NOMO-1 (cell line): ENCODE measurements at regions not wholly inside any gene's neighbourhood (a gene's known extent, or its start where the extent isn't known, plus 50 kb on each side); places are given as distances from the start of the nearest gene placed in this dataset.

Source experiments
- DNase-seq, 2 experiments: peaks; one replicate each; lab custom pipeline; 2025; ENCODE audit not compliant: unreplicated experiment in 2 of 2; lab: John Stamatoyannopoulos, UW

GRCh38 chr3:194801461-194802432 lies 116.1 kb downstream of the FAM43A start:
- no peak for DNase-seq

GRCh38 chr3:194804796-194805195 lies 119.1 kb downstream of the FAM43A start:
- no peak for DNase-seq

DNA sequence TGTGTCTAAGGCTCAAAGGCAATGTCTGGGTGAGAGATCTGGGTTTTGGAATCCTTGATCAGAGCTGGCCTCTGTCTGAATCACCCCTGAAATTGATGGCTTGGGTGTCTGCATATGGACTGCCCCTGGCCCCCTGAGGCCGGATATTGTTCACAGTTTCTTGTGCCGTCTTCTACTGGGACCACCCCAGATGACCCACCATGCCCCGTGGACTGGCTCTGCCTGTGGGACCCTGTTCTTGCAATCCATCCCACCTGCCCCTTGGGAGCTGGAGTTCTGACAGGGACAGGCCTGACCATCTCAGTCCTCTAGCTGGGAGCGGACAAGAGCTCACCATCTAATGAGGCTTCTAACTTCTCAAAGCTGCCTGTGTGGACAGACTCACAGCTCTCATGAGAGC lies 119.9 kb downstream of the FAM43A start:
- no peak for DNase-seq

DNA sequence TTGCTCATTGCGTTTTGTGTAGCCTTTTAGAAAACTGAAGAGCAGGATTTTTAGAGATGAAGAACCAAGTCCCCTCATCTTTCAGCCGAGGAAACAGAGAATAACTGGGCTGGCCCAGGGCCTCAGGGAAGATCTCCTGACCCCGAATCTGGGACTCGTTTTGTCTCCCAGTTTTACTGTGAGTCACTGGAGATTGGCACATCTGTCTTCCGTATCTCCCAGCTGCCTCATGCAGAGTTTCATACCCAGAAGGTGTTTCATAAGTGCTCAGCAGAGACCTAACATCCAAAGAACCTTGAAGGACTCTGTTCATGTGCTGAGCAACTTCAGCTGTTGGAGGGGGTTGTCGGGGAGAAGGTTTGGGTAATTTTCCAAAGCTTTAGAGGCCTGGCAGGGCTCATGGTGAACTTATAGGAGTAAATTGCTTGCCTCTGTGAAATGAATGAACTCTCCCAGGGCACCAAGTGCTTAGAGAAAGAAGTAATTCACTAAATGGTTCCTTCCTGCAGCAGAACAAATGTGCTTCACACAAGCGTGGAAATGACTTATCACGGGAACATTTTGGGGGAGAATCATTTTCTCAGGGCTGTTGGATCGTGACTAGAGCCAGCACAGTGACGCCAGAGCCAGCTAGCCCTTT lies 121.4 kb downstream of the FAM43A start:
- peak in 1 of 2 experiments; percentile 23 for DNase-seq

GRCh38 chr3:194808640-194809097 lies 123.0 kb downstream of the FAM43A start:
- DNase-seq = no peak

- no peak for DNase-seq
These were observed 123.7 kb downstream of the FAM43A start for GRCh38 chr3:194809382-194809781.

DNA sequence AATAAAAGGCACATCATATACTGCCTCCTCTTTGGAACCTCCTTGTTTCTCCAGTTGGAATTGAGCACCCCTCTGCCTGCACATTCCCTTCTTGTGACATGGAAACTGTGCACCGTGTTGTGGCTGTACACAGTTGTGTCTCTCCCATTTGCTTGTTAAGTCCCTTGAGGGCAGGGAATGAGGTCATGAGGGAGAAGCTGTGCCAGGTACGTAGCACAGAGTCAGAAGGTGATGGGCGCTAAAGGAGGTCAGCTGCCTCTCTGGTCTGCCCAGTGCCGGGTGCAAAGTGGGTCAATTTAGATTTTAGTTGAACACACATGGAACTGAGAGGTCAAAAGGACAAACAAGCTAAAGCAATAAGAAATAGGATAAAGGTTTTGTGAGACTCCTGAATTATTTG lies 124.4 kb downstream of the FAM43A start:
- no peak for DNase-seq

GRCh38 chr3:194811118-194811517 lies 125.4 kb downstream of the FAM43A start:
- DNase-seq = no peak

GRCh38 chr3:194812176-194812575 lies 126.5 kb downstream of the FAM43A start:
- no peak for DNase-seq

DNA sequence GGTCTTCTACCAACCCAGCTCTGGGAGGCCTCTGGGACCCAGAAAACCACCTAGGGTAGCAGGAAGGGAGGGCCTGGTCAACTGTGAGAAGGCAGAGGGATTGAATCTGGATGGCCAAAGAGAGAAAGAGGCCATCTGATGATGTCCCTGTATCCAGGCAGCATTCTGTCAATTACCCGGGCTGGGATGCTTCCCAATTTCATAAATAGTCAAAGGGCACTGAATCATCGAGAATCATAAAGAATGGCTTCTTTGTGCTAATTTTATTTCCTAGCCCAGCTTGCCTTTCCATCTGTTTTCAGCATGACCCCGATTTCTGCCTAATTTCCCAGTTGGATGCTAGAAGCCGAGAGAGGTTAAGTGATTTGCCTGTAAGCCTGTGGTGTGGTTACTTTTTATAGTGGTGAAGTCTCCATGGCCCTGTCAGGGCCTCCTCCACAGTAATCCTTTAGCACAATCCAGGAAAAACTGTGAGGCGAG lies 129.2 kb downstream of the FAM43A start:
- DNase-seq = no peak

- DNase-seq = no peak
These were observed 131.3 kb downstream of the FAM43A start for GRCh38 chr3:194816748-194817591.

DNA sequence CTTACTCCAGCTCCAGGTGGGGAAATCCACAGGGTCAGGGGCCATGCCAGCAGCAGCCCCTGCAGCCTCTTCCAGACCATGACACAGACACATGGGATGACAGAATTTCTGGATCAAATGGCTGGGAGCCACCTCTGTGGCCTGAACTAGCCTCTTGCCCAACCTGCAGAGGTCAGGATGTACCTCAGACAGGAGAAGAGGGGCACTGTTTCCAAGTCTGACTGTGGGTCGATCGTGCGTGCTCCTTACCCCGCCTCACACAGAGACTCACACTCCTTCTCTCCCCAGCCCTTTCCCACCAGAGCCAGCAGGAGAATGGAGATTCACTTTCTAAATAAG lies 131.9 kb downstream of the FAM43A start:
- DNase-seq = no peak

- no peak for DNase-seq
These were observed 132.3 kb downstream of the FAM43A start for GRCh38 chr3:194817936-194818335.

- no peak for DNase-seq
These were observed 138.4 kb downstream of the FAM43A start for GRCh38 chr3:194824100-194824499.

DNA sequence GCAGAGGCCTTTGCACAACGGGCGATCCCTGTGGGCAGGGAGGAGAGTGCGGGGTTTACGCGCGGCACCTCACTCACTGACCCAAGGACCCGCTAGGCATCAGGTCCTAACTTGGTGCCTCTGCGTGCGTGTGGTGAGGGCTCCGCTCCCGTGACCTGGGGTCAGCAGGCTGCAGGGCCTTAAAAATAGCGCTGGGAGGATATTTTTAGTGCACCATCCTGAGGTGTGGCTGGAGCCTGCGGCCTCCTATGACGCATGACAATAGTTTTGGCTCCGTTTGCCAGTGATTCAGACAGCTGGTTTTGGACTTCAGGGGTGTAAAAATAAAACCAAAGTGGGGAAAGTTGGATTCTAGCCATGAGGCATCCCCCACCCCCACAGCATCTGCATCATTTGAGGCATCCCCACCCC lies 139.0 kb downstream of the FAM43A start:
- DNase-seq = no peak

GRCh38 chr3:194826594-194826993 lies 140.9 kb downstream of the FAM43A start:
- no peak for DNase-seq

GRCh38 chr3:194827486-194827885 lies 141.8 kb downstream of the FAM43A start:
- DNase-seq = no peak

DNA sequence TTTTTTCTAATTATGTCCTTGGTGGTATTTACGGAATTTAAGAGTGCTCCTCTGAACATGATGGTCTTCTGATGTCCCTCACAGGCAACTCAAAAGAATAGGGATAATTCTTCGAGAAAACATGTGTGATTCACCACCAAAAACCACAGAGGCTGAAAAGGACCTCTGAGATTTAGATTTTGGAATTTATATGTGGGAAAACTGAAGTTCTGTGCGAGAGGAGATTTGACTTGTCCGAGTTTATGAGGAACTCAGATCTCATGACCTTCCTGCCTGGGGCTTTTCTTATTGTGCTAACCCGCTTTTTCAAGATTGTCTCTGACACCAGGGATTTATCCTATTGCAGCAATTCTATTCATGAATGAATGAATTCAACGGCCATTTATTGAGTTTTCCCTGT lies 142.4 kb downstream of the FAM43A start:
- no peak for DNase-seq

DNA sequence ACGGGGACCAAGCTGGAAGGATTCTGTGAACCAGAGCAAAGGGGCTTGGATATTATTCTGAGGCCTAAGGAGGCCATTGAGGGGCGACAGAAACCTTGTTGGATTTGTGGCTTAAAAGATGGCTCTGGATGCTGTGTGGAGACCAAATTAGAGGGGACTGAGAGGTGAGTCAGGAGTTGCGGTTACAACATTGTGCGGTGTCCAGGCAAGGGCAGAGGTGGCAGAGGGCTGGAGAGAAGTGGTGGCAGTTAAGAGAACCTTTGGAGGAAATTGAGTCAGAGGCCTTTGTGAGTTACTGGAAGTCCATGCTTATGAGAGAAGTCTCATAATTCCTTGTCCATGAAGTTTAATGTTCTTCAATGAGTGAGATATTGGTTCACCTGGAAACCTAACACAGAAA lies 143.2 kb downstream of the FAM43A start:
- no peak for DNase-seq

DNA sequence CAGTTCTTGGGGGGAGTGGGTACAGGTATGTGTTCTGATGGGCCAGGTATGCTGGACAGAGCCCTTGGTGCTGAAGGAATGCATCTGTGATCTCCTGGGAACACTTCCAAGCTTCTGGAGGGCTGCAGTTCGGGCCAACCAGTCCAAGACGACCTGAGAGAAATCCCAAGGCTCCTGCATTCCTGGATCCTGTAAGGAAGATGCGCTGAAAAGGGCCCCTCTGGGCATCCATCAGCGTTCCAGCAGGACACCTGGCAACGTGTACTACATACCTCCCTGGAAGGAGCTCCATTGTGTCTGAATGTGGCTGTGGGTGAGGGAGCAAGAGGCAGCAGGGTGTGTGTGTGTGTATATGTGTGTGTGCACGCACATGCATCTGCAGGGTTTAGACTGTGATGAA lies 144.7 kb downstream of the FAM43A start:
- DNase-seq = no peak

GRCh38 chr3:194830978-194831377 lies 145.3 kb downstream of the FAM43A start:
- no peak for DNase-seq
